Adipocyte (in vitro differentiated cells): ENCODE measurements at regions not wholly inside any gene's neighbourhood (a gene's known extent, or its start where the extent isn't known, plus 50 kb on each side); places are given as distances from the start of the nearest gene placed in this dataset.

Experiments used
- DNase-seq: peaks from one replicate; pipeline ENCODE4 v3.0.0-alpha.2; 2015; ENCODE audit warnings: low read depth
- H3K27me3 ChIP-seq: replicated peaks from 2 replicates; pipeline ENCODE4 v1.7.0; 2013; ENCODE audit warnings: mild to moderate bottlenecking, low read length, moderate library complexity; ENCODE audit not compliant: control insufficient read depth, insufficient read depth
- H3K36me3 ChIP-seq: 2 replicates; pipeline ENCODE4 v1.7.0; 2013; ENCODE audit warnings: low read length, mild to moderate bottlenecking, moderate library complexity; ENCODE audit not compliant: control insufficient read depth, insufficient read depth, severe bottlenecking
- H3K4me1 ChIP-seq: 2 replicates; pipeline ENCODE4 v1.7.0; 2013; ENCODE audit warnings: mild to moderate bottlenecking, low read length, moderate library complexity; ENCODE audit not compliant: control insufficient read depth, insufficient read depth
- H3K4me3 ChIP-seq: 2 replicates; pipeline ENCODE4 v1.7.0; 2013; ENCODE audit warnings: mild to moderate bottlenecking, low read length, moderate library complexity
- H3K9ac ChIP-seq: 2 replicates; pipeline ENCODE4 v1.7.0; 2013; ENCODE audit warnings: mild to moderate bottlenecking, low read length, moderate library complexity
- H3K9me3 ChIP-seq: 2 replicates; pipeline ENCODE4 v1.7.0; 2013; ENCODE audit warnings: mild to moderate bottlenecking, low read length, moderate library complexity; ENCODE audit not compliant: control insufficient read depth

GRCh38 chr1:29869802-29870201 lies 633.5 kb downstream of the PTPRU start:
- no peaks in the 10 kb centered on the region for H3K36me3 ChIP-seq
- H3K27me3 ChIP-seq = peaks cover 7% of the 10 kb centered on the region
- H3K9me3 ChIP-seq = peaks cover 16% of the 10 kb centered on the region
- no peak for DNase-seq
- H3K4me1 ChIP-seq = no peaks in the 10 kb centered on the region
- no peak overlapping the region for H3K9ac ChIP-seq
- H3K4me3 ChIP-seq = no peak overlapping the region

GRCh38 chr1:29868944-29869343 lies 632.6 kb downstream of the PTPRU start:
- H3K4me1 ChIP-seq = no peaks in the 10 kb centered on the region
- H3K9ac ChIP-seq = no peak overlapping the region
- peaks cover 10% of the 10 kb centered on the region for H3K27me3 ChIP-seq
- peaks cover 16% of the 10 kb centered on the region for H3K9me3 ChIP-seq
- H3K4me3 ChIP-seq = no peak overlapping the region
- no peaks in the 10 kb centered on the region for H3K36me3 ChIP-seq
- DNase-seq = no peak

GRCh38 chr1:29868096-29868495 lies 631.8 kb downstream of the PTPRU start:
- Histone ChIP-seq H3K27me3 (peaks cover 10% of the 10 kb centered on the region), H3K4me3 (no peak overlapping the region), H3K36me3 (no peaks in the 10 kb centered on the region), H3K4me1 (no peaks in the 10 kb centered on the region), H3K9me3 (peaks cover 16% of the 10 kb centered on the region), H3K9ac (no peak overlapping the region)
- no peak for DNase-seq

- H3K4me3 ChIP-seq = no peak overlapping the region
- no peak overlapping the region for H3K9ac ChIP-seq
- peaks cover 23% of the 10 kb centered on the region for H3K9me3 ChIP-seq
- no peaks in the 10 kb centered on the region for H3K36me3 ChIP-seq
- no peaks in the 10 kb centered on the region for H3K4me1 ChIP-seq
- no peak for DNase-seq
- H3K27me3 ChIP-seq = peaks cover 10% of the 10 kb centered on the region
These were observed 628.7 kb downstream of the PTPRU start for GRCh38 chr1:29865051-29865450.

GRCh38 chr1:29864431-29865022 lies 628.2 kb downstream of the PTPRU start:
- H3K27me3 ChIP-seq = peaks cover 14% of the 10 kb centered on the region
- peaks cover 18% of the 10 kb centered on the region for H3K9me3 ChIP-seq
- no peak for DNase-seq
- H3K9ac ChIP-seq = no peak overlapping the region
- H3K4me3 ChIP-seq = no peak overlapping the region
- H3K4me1 ChIP-seq = no peaks in the 10 kb centered on the region
- no peaks in the 10 kb centered on the region for H3K36me3 ChIP-seq

- no peak overlapping the region for H3K9ac ChIP-seq
- H3K4me1 ChIP-seq = no peaks in the 10 kb centered on the region
- DNase-seq = no peak
- H3K27me3 ChIP-seq = peaks cover 12% of the 10 kb centered on the region
- H3K4me3 ChIP-seq = no peak overlapping the region
- no peaks in the 10 kb centered on the region for H3K36me3 ChIP-seq
- H3K9me3 ChIP-seq = peaks cover 8% of the 10 kb centered on the region
These were observed 625.6 kb downstream of the PTPRU start for GRCh38 chr1:29861922-29862321.

- Histone ChIP-seq H3K4me1 (no peaks in the 10 kb centered on the region), H3K4me3 (no peak overlapping the region), H3K27me3 (peaks cover 12% of the 10 kb centered on the region), H3K9me3 (peaks cover 8% of the 10 kb centered on the region), H3K36me3 (no peaks in the 10 kb centered on the region), H3K9ac (no peak overlapping the region)
- no peak for DNase-seq
These were observed 625.1 kb downstream of the PTPRU start for GRCh38 chr1:29861446-29861845.

GRCh38 chr1:29860681-29861080 lies 624.4 kb downstream of the PTPRU start:
- H3K9me3 ChIP-seq = peaks cover 8% of the 10 kb centered on the region
- H3K9ac ChIP-seq = no peak overlapping the region
- no peak for DNase-seq
- H3K36me3 ChIP-seq = no peaks in the 10 kb centered on the region
- peaks cover 12% of the 10 kb centered on the region for H3K27me3 ChIP-seq
- H3K4me1 ChIP-seq = no peaks in the 10 kb centered on the region
- no peak overlapping the region for H3K4me3 ChIP-seq

- H3K4me3 ChIP-seq = no peak overlapping the region
- H3K9ac ChIP-seq = no peak overlapping the region
- no peaks in the 10 kb centered on the region for H3K4me1 ChIP-seq
- H3K27me3 ChIP-seq = peaks cover 12% of the 10 kb centered on the region
- H3K36me3 ChIP-seq = no peaks in the 10 kb centered on the region
- no peak for DNase-seq
- peaks cover 8% of the 10 kb centered on the region for H3K9me3 ChIP-seq
These were observed 623.7 kb downstream of the PTPRU start for GRCh38 chr1:29860056-29860455.

- peaks cover 18% of the 10 kb centered on the region for H3K27me3 ChIP-seq
- no peak for DNase-seq
- no peaks in the 10 kb centered on the region for H3K4me1 ChIP-seq
- no peaks in the 10 kb centered on the region for H3K36me3 ChIP-seq
- H3K9me3 ChIP-seq = peaks cover 8% of the 10 kb centered on the region
- H3K4me3 ChIP-seq = no peak overlapping the region
- no peak overlapping the region for H3K9ac ChIP-seq
These were observed 622.8 kb downstream of the PTPRU start for GRCh38 chr1:29859126-29859525.

- H3K27me3 ChIP-seq = peaks cover 22% of the 10 kb centered on the region
- H3K36me3 ChIP-seq = no peaks in the 10 kb centered on the region
- peaks cover 8% of the 10 kb centered on the region for H3K9me3 ChIP-seq
- H3K9ac ChIP-seq = no peak overlapping the region
- no peak for DNase-seq
- no peaks in the 10 kb centered on the region for H3K4me1 ChIP-seq
- H3K4me3 ChIP-seq = no peak overlapping the region
These were observed 622.3 kb downstream of the PTPRU start for GRCh38 chr1:29858646-29859045.
